HG03460 (cell line): ENCODE measurements at regions not wholly inside any gene's neighbourhood (a gene's known extent, or its start where the extent isn't known, plus 50 kb on each side); places are given as distances from the start of the nearest gene placed in this dataset.

Experiments used
- ATAC-seq: cut with Tn5 transposase; IDR thresholded peaks from one replicate; pipeline ENCODE4 v1.9.1; 2021; ENCODE audit not compliant: unreplicated experiment

- ATAC-seq, result no peak
Observed at GRCh38 chr3:34277110-34277509, 478.7 kb downstream of the PDCD6IP start.

GRCh38 chr3:34279901-34280300 lies 481.5 kb downstream of the PDCD6IP start:
- no peak for ATAC-seq

GRCh38 chr3:34283751-34284150 lies 485.3 kb downstream of the PDCD6IP start:
- no peak for ATAC-seq

- ATAC-seq, result no peak
Observed at GRCh38 chr3:34284959-34285826, 486.8 kb downstream of the PDCD6IP start.

GRCh38 chr3:34285827-34286188 lies 487.4 kb downstream of the PDCD6IP start:
- ATAC-seq, result no peak

- ATAC-seq, result no peak
Observed at GRCh38 chr3:34292605-34293300, 494.3 kb downstream of the PDCD6IP start.

- no peak for ATAC-seq
Observed at GRCh38 chr3:34294240-34294639, 495.8 kb downstream of the PDCD6IP start.

- ATAC-seq, result no peak
Observed at GRCh38 chr3:34296796-34297195, 498.4 kb downstream of the PDCD6IP start.

- ATAC-seq, result no peak
Observed at GRCh38 chr3:34298653-34299052, 500.2 kb downstream of the PDCD6IP start.

GRCh38 chr3:34300621-34301020 lies 502.2 kb downstream of the PDCD6IP start:
- ATAC-seq, result no peak

GRCh38 chr3:34301313-34301712 lies 502.9 kb downstream of the PDCD6IP start:
- ATAC-seq, result no peak

GRCh38 chr3:34305266-34305665 lies 506.8 kb downstream of the PDCD6IP start:
- no peak for ATAC-seq

GRCh38 chr3:34312684-34313083 lies 514.3 kb downstream of the PDCD6IP start:
- ATAC-seq, result no peak

- ATAC-seq, result no peak
Observed at GRCh38 chr3:34319881-34320280, 521.5 kb downstream of the PDCD6IP start.

- peak; percentile 76 for ATAC-seq
Observed at GRCh38 chr3:34323517-34323916, 525.1 kb downstream of the PDCD6IP start.

- no peak for ATAC-seq
Observed at GRCh38 chr3:34346656-34347055, 548.2 kb downstream of the PDCD6IP start.

GRCh38 chr3:34351882-34352777 lies 553.7 kb downstream of the PDCD6IP start:
- ATAC-seq, result no peak

- ATAC-seq, result no peak
Observed at GRCh38 chr3:34352778-34353331, 554.4 kb downstream of the PDCD6IP start.

GRCh38 chr3:34357461-34357860 lies 559.0 kb downstream of the PDCD6IP start:
- no peak for ATAC-seq

GRCh38 chr3:34359064-34359463 lies 560.6 kb downstream of the PDCD6IP start:
- no peak for ATAC-seq

- ATAC-seq, result no peak
Observed at GRCh38 chr3:34360713-34361112, 562.3 kb downstream of the PDCD6IP start.
